ENCODE measurements at regions not wholly inside any gene's neighbourhood (a gene's known extent, or its start where the extent isn't known, plus 50 kb on each side); places are given as distances from the start of the nearest gene placed in this dataset.

DNA sequence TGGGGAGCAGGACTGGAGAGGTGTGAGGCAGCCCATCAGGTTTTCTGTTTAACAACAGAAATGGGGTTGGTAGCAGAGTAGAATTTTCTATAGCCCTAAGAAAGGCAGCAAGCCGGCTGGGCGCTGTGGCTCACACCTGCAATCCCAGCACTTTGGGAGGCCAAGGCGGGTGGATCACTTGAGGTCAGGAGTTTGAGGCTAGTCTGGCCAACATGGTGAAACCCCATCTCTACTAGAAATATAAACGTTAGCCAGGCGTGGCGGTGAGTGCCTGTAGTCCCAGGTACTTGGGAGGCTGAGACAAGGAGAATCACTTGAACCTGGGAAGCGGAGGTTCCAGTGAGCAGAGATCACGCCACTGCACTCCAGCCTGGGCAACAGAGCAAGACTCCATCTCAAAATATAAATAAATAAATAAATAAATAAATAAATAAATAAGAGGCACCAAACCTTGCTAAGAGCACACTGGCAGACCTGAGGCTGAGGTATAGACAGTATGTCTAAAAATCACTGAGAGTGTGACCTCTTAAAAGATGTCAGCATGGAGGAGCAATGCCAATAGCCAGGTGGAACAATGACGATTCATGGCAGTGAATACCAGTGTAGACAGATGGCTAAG lies 115.6 kb downstream of the SLC38A4 start:
- H2BK12ac ChIP-seq (ENCODE audit: low read depth, low read length) = no peak overlapping the region
- WGBS, 2 experiments (ENCODE audit: extremely low coverage in 1 of 2, insufficient coverage in 1 of 2, insufficient read length in 1 of 2, insufficient replicate concordance in 2 of 2, low coverage in 1 of 2, low lambda C conversion rate in 2 of 2, missing lambda C conversion rate in 1 of 2) = 90% methylated on average over 9 of the region's 9 CpGs; no CpG with 5 or more reads in 1 of the 2 experiments
- H3K4ac ChIP-seq (replicated peaks; ENCODE audit: insufficient read length, low read depth, low read length) = no peak overlapping the region
- H3K4me1 ChIP-seq (replicated peaks in 1 of 4; ENCODE audit: control insufficient read depth in 3 of 4, insufficient read depth in 4 of 4, low read length in 3 of 4) = no peaks in the 10 kb centered on the region
- FAIRE-seq (no peak), DNase-seq (ENCODE audit: low read depth in 1 of 2, low spot score in 2 of 2) (no peak)
- H3K9me3 ChIP-seq (ENCODE audit: insufficient read depth in 2 of 2, low read depth in 1 of 2, low read length in 1 of 2) = no peaks in the 10 kb centered on the region
- no peak overlapping the region for H2AK5ac ChIP-seq (ENCODE audit: low read depth, low read length)
- no peak overlapping the region for H3K4me3 ChIP-seq (ENCODE audit: extremely low read depth in 1 of 4, insufficient read depth in 2 of 4, low read depth in 3 of 4, low read length in 4 of 4)
- H3K18ac ChIP-seq (ENCODE audit: extremely low read depth, low read length) = no peak overlapping the region
- no peaks in the 10 kb centered on the region for H3K23me2 ChIP-seq (ENCODE audit: low read depth, low read length)
- H4K8ac ChIP-seq (ENCODE audit: extremely low read depth, insufficient read depth, low read length) = no peak overlapping the region
- ChIA-PET CTCF (ENCODE audit: partially characterized antibody) (no interaction called here), POLR2A (ENCODE audit: partially characterized antibody) (no interaction called here)
- H3K79me1 ChIP-seq (ENCODE audit: low read depth, low read length) = no peaks in the 10 kb centered on the region
- no peaks in the 10 kb centered on the region; a peak in 1 of 8 replicates for H3K36me3 ChIP-seq (ENCODE audit: control insufficient read depth in 2 of 4, insufficient read depth in 4 of 4, low read length in 3 of 4)
- H2BK5ac ChIP-seq (ENCODE audit: low read depth, low read length) = no peak overlapping the region
- no peaks in the 10 kb centered on the region for H4K20me1 ChIP-seq (replicated peaks in 1 of 2; ENCODE audit: control insufficient read depth in 1 of 2, insufficient read depth in 2 of 2, low read length in 2 of 2)
- no peak overlapping the region for H3K4me2 ChIP-seq (ENCODE audit: insufficient read depth in 1 of 2, low read depth in 2 of 2, low read length in 2 of 2)
- H2AFZ ChIP-seq (ENCODE audit: low read length) = no peak overlapping the region
- H2BK15ac ChIP-seq (ENCODE audit: low read length) = no peak overlapping the region
- H2BK120ac ChIP-seq (replicated peaks; ENCODE audit: low read depth, low read length) = no peak overlapping the region
- H4K91ac ChIP-seq (replicated peaks; ENCODE audit: insufficient read length, low read length) = no peak overlapping the region
- no peak overlapping the region for H3K14ac ChIP-seq (ENCODE audit: insufficient read length)
- no peak overlapping the region for H4K5ac ChIP-seq (ENCODE audit: insufficient read length, low read depth, low read length)
- H2BK20ac ChIP-seq (ENCODE audit: low read length) = no peak overlapping the region
- no peak overlapping the region for H3K23ac ChIP-seq (ENCODE audit: insufficient read length)
- H3K9ac ChIP-seq (replicated peaks in 1 of 4; ENCODE audit: extremely low read depth in 1 of 4, low read depth in 3 of 4, low read length in 3 of 4) = no peak overlapping the region
- H3K27ac ChIP-seq (ENCODE audit: low read depth, low read length) = no peak overlapping the region
- no peaks in the 10 kb centered on the region for H3K27me3 ChIP-seq (replicated peaks in 1 of 4; ENCODE audit: control insufficient read depth in 3 of 4, extremely low read depth in 1 of 4, insufficient read depth in 3 of 4, low read length in 3 of 4)
- H3K79me2 ChIP-seq (ENCODE audit: control insufficient read depth in 1 of 2, insufficient read depth in 2 of 2, low read length in 2 of 2) = no peaks in the 10 kb centered on the region
- no peak overlapping the region for H3K56ac ChIP-seq (replicated peaks; ENCODE audit: insufficient read length, low read depth, low read length)
- TF ChIP-seq, protein P1, sequence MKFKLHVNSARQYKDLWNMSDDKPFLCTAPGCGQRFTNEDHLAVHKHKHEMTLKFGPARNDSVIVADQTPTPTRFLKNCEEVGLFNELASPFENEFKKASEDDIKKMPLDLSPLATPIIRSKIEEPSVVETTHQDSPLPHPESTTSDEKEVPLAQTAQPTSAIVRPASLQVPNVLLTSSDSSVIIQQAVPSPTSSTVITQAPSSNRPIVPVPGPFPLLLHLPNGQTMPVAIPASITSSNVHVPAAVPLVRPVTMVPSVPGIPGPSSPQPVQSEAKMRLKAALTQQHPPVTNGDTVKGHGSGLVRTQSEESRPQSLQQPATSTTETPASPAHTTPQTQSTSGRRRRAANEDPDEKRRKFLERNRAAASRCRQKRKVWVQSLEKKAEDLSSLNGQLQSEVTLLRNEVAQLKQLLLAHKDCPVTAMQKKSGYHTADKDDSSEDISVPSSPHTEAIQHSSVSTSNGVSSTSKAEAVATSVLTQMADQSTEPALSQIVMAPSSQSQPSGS (IDR thresholded peaks at IDR 0.05; ENCODE audit: low read length) = no peak
- TF ChIP-seq SIN3A (conservative IDR thresholded peaks at IDR 0.05 in 1 of 2, IDR thresholded peaks at IDR 0.05 in 1 of 2; ENCODE audit: low read depth in 1 of 2, low read length in 2 of 2) = no peak
- TF ChIP-seq TCF12 (IDR thresholded peaks at IDR 0.05; ENCODE audit: low read depth, low read length) = no peak
- no peak for TF ChIP-seq EGR1 (IDR thresholded peaks at IDR 0.05; ENCODE audit: borderline replicate concordance, low read depth, low read length)
- TF ChIP-seq HDAC6 (IDR thresholded peaks at IDR 0.05; ENCODE audit: low read depth, low read length) = no peak
- no peak for TF ChIP-seq POU5F1 (IDR thresholded peaks at IDR 0.05; ENCODE audit: low read depth, low read length)
- TF ChIP-seq GABPA (IDR thresholded peaks at IDR 0.05; ENCODE audit: borderline replicate concordance, insufficient read depth, low read length) = no peak
- no peak for TF ChIP-seq YY1 (IDR thresholded peaks at IDR 0.05; ENCODE audit: low read depth, low read length)
- TF ChIP-seq ASH2L (IDR thresholded peaks at IDR 0.05; ENCODE audit: low read length) = no peak
- TF ChIP-seq ZNF274 (IDR thresholded peaks at IDR 0.05; ENCODE audit: borderline replicate concordance, extremely low read depth, low read length) = no peak
- no peak for TF ChIP-seq RNF2 (IDR thresholded peaks at IDR 0.05; ENCODE audit: borderline replicate concordance, low read depth, low read length, missing control alignments, poor library complexity, severe bottlenecking)
- TF ChIP-seq SRF (IDR thresholded peaks at IDR 0.05; ENCODE audit: low read depth, low read length) = no peak
